Mucosa of rectum (tissue), 2 donors: ENCODE measurements at regions not wholly inside any gene's neighbourhood (a gene's known extent, or its start where the extent isn't known, plus 50 kb on each side); places are given as distances from the start of the nearest gene placed in this dataset.

Experiments used
- H3K27ac ChIP-seq, 2 donors: one replicate each; pipeline ENCODE4 v1.7.0; 2013; ENCODE audit warnings: inconsistent platforms in 2 of 2, low read depth in 2 of 2, low read length in 2 of 2
- H3K27me3 ChIP-seq, 2 donors: one replicate each; pipeline ENCODE4 v1.7.0; 2013; ENCODE audit warnings: low read length in 2 of 2; ENCODE audit not compliant: control insufficient read depth in 2 of 2, insufficient read depth in 2 of 2
- H3K36me3 ChIP-seq, 2 donors: one replicate each; pipeline ENCODE4 v1.7.0; 2013; ENCODE audit warnings: low read length in 2 of 2; ENCODE audit not compliant: control insufficient read depth in 2 of 2, insufficient read depth in 2 of 2
- H3K4me1 ChIP-seq, 2 donors: one replicate each; pipeline ENCODE4 v1.7.0; 2013; ENCODE audit warnings: low read length in 2 of 2, mild to moderate bottlenecking in 1 of 2; ENCODE audit not compliant: control insufficient read depth in 2 of 2, insufficient read depth in 2 of 2
- H3K4me3 ChIP-seq, 2 donors: one replicate each; pipeline ENCODE4 v1.7.0; 2013; ENCODE audit warnings: low read length in 2 of 2
- H3K9ac ChIP-seq, 2 donors: one replicate each; pipeline ENCODE4 v1.7.0; 2013; ENCODE audit warnings: low read length in 2 of 2, low read depth in 1 of 2, mild to moderate bottlenecking in 1 of 2
- H3K9me3 ChIP-seq, 2 donors: one replicate each; pipeline ENCODE4 v1.7.0; 2013; ENCODE audit warnings: low read length in 2 of 2; ENCODE audit not compliant: control insufficient read depth in 2 of 2
- donor health status: healthy.
- donor health status: Normal muscosa, but diverticular disease.

DNA sequence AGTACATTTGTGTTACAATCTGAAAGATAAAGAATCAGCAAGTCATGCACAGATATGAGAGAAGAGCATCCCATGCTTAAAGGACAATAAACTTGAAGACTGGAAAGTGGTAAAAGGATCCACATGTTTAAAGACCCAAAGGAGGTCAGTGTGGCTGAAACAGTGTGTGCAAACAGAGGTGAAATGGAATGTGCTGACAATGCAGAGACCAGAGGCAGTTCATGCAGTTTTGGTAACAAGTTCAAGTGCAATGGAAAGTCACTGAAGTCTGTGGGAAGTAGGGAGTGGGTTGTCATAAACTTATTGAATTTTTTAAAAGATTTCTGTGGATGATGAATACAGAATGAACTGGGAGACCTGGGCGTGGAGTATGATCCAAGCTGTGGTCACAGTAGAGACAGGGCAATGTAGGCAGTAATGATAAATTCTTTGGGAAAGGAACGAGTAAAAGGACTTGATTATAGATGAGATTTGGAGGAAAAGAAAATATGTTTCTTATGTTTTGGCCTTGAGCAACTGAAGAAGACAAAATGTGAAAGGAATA, 408.0 kb downstream of the HGF start:
- no peak overlapping the region for H3K9ac ChIP-seq
- no peaks in the 10 kb centered on the region for H3K27me3 ChIP-seq
- H3K4me1 ChIP-seq, result no peaks in the 10 kb centered on the region
- H3K27ac ChIP-seq, result no peak overlapping the region
- H3K36me3 ChIP-seq, result no peaks in the 10 kb centered on the region
- no peaks in the 10 kb centered on the region for H3K9me3 ChIP-seq
- no peak overlapping the region for H3K4me3 ChIP-seq

DNA sequence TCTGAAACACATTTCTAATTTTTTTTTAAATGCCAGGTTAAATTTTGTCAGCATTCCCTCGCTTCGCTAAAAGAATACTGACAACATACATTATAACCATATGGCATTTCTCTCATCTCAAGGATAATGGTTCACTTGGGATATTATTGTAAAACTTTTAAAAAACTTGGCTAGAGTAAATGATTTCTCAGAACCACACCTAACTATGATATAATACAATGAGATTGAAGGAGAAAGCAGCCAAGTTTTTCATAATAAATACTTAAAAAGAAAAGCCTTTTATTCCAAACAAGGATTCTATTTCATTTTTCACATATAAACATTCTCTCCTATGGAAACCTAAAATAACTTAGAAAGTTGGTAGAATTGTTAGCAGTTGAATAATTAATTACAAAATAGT, 413.9 kb downstream of the HGF start:
- Histone ChIP-seq H3K9ac (no peak overlapping the region), H3K9me3 (no peaks in the 10 kb centered on the region), H3K4me1 (no peaks in the 10 kb centered on the region), H3K27ac (no peak overlapping the region), H3K36me3 (no peaks in the 10 kb centered on the region), H3K4me3 (no peak overlapping the region), H3K27me3 (no peaks in the 10 kb centered on the region)

DNA sequence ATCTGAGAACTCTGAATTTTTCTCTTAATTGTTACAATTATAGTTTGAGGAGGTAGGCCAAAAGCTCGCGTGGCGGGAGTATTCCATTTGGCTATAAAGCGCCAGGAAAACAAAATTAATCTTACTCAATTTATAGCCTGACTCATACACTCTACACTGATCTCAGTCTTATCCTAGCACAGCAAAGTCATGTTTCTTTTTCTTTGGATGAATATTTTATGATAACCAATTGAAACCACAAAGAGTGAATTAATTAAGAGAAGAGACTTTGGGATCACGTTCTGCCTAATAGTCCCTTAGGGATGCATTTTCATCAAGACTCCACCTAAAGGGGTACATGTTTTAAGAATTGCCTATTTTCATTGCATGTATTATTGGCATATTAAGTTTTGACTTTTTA, 420.8 kb downstream of the HGF start:
- Histone ChIP-seq H3K36me3 (no peaks in the 10 kb centered on the region), H3K9me3 (no peaks in the 10 kb centered on the region), H3K4me1 (no peaks in the 10 kb centered on the region), H3K9ac (no peak overlapping the region), H3K4me3 (no peak overlapping the region), H3K27ac (no peak overlapping the region), H3K27me3 (no peaks in the 10 kb centered on the region)

DNA sequence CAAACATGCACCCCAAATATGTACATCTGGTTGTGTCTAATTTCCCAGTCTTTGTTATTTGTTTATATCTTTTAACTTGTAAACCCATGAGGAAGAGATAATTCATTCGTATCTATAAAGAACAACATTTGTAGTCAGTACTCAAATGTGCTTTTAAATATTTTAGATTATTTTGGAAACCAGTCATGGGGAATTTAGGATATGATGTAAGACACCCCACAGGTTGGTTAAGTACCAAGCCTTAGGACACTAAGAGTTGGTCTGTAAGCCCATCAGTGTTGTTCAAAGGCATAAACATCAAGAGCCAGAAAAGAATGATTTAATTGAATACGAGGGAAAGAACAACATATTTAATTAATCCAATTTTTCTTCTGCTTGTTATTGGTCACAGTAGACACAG, 421.1 kb upstream of the SEMA3C start:
- no peaks in the 10 kb centered on the region for H3K9me3 ChIP-seq
- no peak overlapping the region for H3K4me3 ChIP-seq
- no peak overlapping the region for H3K9ac ChIP-seq
- H3K27ac ChIP-seq, result no peak overlapping the region
- H3K27me3 ChIP-seq, result no peaks in the 10 kb centered on the region
- H3K36me3 ChIP-seq, result no peaks in the 10 kb centered on the region
- H3K4me1 ChIP-seq, result no peaks in the 10 kb centered on the region

DNA sequence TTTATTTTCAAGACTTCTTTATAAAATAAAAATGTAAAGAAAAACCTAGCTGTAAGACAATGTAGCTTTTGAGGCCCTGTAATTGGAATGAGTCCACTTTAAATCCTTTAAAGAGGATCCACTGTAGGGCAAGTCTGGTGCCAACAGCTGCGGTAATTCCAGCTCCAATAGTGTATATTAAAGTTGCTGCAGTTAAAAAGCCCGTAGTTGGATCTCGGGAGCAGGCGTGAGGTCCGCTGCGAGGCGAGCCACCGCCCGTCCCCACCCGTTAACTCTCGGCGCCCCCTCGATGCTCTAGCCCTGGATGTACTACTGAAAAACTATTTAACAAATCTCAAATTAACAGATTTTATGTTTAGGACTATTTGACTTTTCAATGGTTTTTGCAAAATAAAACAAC, 414.7 kb upstream of the SEMA3C start:
- Histone ChIP-seq H3K4me3 (no peak overlapping the region), H3K36me3 (no peaks in the 10 kb centered on the region), H3K4me1 (no peaks in the 10 kb centered on the region), H3K27ac (no peak overlapping the region), H3K27me3 (no peaks in the 10 kb centered on the region), H3K9ac (no peak overlapping the region), H3K9me3 (no peaks in the 10 kb centered on the region)

DNA sequence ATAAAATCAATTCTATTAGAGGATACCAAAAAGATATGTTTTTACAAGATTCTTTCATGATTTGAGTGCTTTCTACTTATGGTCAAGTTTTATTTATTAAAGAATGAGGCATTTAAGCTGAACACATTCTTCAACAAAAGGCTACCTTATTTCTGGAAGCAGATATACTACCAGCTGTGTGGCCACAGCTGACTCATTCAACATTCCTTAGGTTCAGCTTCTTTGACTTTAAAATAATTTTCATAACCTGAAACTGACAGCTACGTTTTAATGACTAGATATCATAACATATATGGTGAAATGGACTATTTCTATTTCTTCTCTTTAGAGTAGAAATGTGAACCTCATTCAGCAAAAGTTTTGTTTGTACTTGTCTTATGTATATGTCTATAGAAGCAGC, 414.2 kb upstream of the SEMA3C start:
- Histone ChIP-seq H3K36me3 (no peaks in the 10 kb centered on the region), H3K4me3 (no peak overlapping the region), H3K27ac (no peak overlapping the region), H3K27me3 (no peaks in the 10 kb centered on the region), H3K9ac (no peak overlapping the region), H3K9me3 (no peaks in the 10 kb centered on the region), H3K4me1 (no peaks in the 10 kb centered on the region)

DNA sequence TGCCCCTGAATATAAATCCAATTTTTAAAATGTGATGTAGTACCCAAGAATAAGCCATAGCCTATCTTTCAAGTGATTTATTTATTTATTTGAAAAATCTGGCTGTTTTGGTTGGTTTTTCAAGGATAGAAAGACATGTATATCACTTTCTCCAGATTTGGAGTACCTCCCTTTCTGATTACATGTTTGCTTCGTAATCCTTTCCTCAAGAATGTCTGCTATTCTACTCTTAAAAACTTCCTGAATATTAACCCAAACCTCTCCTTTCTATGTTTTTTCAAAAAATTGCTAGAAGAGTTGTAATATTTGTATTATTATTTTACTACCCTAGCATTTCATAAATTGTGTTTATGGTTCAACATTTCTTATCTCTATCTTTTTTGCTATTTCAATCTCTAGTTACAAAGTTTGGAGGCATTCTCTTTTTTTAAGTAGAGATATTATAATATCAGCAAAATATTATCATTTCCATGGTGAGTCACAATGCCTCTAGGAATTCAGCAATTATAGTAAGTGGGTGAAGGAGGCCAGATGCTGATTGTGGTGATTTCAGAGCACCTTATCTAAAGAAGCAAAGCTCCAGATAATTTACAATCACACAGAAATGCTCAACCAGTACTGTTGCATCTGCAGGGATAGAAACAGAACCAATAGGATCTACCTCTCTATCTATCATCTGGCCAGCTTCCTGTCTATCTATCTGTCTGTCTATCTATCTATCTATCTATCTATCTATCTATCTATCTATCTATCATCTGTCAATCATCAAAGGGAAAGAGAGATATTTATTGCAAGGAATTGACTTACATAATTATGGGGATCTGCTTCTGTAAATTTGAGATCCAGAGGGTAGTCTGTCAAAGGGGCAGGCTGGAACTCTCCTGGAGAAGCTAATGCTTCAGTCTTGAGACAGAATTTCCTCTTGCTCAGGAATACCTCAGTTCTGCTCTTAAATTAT, 412.5 kb upstream of the SEMA3C start:
- no peaks in the 10 kb centered on the region for H3K9me3 ChIP-seq
- no peaks in the 10 kb centered on the region for H3K36me3 ChIP-seq
- no peaks in the 10 kb centered on the region for H3K4me1 ChIP-seq
- no peaks in the 10 kb centered on the region for H3K27me3 ChIP-seq
- H3K4me3 ChIP-seq, result no peak overlapping the region
- H3K27ac ChIP-seq, result no peak overlapping the region
- H3K9ac ChIP-seq, result no peak overlapping the region

DNA sequence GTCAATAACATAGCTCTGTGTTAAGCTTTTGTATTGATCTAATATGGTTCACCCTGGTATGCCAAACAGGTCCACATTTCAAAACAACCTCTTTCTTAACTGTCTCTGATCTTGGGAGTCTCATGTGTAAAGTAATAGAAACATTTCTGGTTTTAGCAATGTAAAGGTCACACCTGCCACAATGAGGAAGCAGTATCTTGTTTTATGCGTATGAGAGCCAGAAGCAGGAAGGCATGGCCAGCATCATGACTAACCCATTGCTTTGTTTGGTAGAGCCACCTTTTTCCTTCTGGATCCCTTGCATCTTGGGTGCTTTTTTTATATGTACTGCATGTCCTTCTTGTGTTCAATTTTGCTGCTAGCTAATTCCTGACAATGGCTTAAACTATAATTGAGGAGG, 411.3 kb upstream of the SEMA3C start:
- no peaks in the 10 kb centered on the region for H3K27me3 ChIP-seq
- H3K27ac ChIP-seq, result no peak overlapping the region
- H3K4me3 ChIP-seq, result no peak overlapping the region
- H3K9ac ChIP-seq, result no peak overlapping the region
- no peaks in the 10 kb centered on the region for H3K36me3 ChIP-seq
- no peaks in the 10 kb centered on the region for H3K4me1 ChIP-seq
- no peaks in the 10 kb centered on the region for H3K9me3 ChIP-seq

DNA sequence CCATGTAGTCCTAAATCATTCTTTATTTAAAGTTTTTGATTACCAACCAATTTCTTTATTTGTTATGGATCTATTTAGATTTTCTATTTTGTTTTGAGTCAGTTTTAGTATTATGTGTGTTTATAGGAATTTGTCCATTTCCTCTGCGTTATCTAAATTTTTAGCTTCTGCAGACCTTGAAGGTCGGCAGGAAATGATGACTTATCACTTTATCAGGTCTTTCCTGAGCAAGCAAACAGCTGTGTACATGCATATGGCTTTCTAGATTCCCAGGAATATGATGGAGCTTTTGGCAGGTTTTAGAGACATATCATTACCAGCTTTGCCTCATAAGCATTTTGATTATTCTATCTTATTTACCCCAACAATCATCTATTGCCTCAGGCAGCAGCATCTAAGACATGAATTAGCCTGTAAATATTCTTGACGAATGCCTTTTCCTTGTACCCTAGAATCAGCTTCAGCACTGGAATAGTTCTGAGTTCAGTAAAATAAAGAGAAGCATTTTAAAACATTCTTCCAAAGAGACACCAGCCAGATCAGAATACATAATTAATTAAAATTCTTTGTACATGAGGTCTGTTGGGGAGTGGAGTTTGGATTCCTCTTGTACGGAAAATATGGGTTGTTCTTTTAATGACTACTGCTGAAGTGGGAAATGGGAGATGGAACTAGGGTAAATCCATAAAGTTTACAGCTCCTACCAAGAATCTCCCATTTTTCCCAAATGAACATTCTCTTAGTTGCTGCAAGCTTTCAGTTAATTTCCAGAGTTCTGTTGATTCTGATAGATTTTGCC, 408.8 kb upstream of the SEMA3C start:
- H3K27ac ChIP-seq, result no peak overlapping the region
- no peaks in the 10 kb centered on the region for H3K9me3 ChIP-seq
- H3K27me3 ChIP-seq, result no peaks in the 10 kb centered on the region

DNA sequence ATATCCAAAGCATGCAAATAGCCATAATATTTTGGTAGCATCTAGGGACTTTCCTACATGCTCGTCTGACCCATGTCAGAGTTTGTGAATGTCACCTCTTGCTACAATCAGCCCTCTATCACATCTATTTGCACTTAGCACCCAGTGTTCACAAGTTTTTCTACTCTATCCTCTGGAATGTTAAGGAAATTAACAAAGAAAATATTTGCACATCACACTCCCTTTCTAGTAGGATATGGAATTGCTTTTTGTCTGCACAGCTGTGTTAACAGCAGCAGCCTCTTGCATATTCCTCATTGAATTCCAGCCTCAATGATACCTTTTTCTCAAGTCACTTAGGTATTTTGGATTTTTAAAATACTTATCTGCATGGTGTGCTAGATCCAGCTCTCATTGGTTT, 403.1 kb upstream of the SEMA3C start:
- no peaks in the 10 kb centered on the region for H3K36me3 ChIP-seq
- H3K9ac ChIP-seq, result no peak overlapping the region
- H3K4me3 ChIP-seq, result no peak overlapping the region
- H3K27ac ChIP-seq, result no peak overlapping the region
- H3K27me3 ChIP-seq, result no peaks in the 10 kb centered on the region
- no peaks in the 10 kb centered on the region for H3K4me1 ChIP-seq
- H3K9me3 ChIP-seq, result no peaks in the 10 kb centered on the region

More for the DNA sequence above, 408.8 kb upstream of the SEMA3C start:
- Histone ChIP-seq H3K9ac (no peak overlapping the region), H3K4me3 (no peak overlapping the region), H3K36me3 (no peaks in the 10 kb centered on the region), H3K4me1 (no peaks in the 10 kb centered on the region)
